Medulla oblongata (tissue), 1 donor: ENCODE measurements at regions not wholly inside any gene's neighbourhood (a gene's known extent, or its start where the extent isn't known, plus 50 kb on each side); places are given as distances from the start of the nearest gene placed in this dataset.
"Not testable (repeated sequence)": the region's sequence is repeated elsewhere in the genome, so short reads cannot be mapped to it uniquely, and the experiment has no call there.

Experiments used
- DNase-seq: peaks from one replicate; pipeline ENCODE4 v3.0.0-alpha.2; 2015; ENCODE audit errors: extremely low spot score

GRCh38 chr10:8776926-8777622 lies 722.6 kb downstream of the GATA3 start:
- no peak for DNase-seq

DNA sequence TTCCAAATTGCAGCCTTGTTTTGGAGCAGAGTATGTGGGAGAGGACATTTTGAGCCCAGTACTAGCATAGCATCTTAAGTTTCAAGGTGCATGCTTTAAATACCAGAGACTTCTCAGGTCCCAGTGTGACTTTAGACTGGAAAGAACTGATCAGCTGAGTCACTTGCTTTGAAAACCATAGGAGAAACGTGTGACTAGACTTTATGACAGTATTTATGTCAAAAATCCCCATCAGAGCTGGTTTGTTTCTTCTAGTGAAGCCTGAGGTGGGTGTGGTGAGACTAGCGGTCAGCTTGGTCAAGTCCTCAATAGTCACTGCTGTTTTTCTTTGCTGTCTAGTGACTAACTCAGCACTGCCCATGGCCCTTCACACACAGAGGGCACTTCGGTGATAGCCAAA lies 724.2 kb downstream of the GATA3 start:
- no peak for DNase-seq

DNA sequence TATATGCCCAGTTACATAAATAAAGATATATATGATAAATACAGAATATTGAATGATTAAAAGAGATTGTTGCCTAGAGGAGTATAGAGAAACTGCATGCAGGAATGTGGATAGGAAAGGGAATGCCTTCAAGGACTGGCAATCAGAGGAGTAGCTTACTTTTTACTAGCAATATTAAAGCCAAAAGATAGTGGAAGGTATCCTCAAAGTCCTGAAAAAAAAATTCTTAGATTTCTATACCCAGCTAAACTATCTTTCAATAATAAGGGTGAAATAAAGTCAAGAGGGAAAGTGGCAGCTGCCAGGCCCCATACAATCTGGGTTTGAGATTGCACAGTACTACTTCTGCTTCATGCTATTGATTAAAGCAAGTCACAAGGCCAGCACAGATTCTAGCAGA lies 733.2 kb downstream of the GATA3 start:
- DNase-seq: no peak

DNA sequence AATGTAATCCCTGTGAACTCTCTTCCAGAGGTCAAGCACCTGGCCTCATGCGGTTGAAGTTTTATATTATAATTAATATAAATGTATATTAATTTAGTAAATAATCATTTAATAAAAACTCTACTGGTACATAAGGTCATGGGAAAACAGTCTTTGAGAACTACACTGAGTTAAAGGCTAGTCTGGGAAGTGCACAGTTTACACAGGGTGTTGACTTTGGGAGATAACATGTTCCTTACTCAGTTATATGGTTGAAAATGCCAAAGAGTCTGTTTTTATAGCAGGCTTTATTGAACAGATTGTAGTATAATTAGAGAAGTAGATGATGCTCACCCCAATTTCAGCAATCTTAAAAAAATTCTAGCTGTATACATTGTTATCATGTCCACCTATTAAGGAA lies 735.9 kb downstream of the GATA3 start:
- no peak for DNase-seq

- no peak for DNase-seq
Observed at GRCh38 chr10:8794860-8795259, 740.4 kb downstream of the GATA3 start.

DNA sequence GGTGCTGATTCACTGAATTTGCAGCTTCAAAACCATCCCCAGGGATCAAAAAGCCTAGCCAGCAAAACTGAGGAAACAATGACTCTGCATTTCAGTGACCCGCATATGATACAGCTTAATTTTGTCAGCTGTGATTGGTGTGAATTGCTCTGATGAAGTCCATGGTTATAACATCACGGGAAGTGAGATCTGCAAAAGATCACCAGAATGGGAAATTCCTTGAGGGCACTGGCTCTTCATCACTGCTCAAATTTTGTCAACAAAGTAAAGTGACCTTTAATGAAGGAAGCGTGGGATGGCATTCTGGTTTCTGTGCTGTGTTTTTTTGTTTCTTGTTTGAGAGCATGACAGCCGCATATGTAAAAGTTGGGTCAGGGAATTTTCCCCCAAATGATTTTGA lies 745.9 kb downstream of the GATA3 start:
- DNase-seq: no peak

- no peak for DNase-seq
Observed at GRCh38 chr10:8803992-8804391, 749.5 kb downstream of the GATA3 start.

DNA sequence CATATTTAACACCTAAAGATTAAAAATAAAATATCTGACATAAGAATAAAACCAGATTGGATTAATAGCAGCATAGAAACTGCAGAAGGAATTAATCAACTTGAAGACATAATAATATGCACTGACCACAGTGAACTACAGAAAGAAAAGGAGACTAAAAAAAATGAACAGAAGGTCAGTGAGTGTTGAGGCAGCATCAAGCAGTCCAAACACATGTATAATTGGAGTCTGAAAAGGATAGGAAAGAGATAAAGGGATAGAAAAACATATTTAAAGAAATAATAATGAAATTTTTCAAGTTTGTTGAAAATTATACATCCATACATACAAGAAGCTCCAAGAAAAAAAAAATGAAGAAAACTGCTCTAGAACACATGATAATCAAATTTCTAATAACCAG lies 756.2 kb downstream of the GATA3 start:
- DNase-seq: no peak

- no peak for DNase-seq
Observed at GRCh38 chr10:8811201-8811600, 756.7 kb downstream of the GATA3 start.

GRCh38 chr10:8815969-8816368 lies 761.5 kb downstream of the GATA3 start:
- DNase-seq: no peak

DNA sequence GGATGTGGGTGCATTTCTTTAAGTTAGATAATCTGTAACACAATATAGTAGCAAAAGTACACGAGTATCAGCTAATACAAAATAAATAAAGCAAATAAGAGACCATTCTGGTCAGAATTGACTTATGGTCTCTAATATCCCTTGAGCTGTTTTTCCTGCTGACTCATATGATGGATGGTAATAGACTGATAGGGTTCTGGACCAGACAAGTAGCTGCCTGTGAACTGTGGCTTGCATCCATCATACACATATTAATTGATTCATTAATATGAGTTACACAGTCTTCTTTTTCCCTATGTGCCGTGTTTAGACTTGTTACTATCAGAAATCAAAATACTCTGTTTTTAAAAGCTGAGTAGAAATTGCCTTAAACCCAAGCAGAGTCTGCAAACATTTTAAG lies 762.8 kb downstream of the GATA3 start:
- DNase-seq: no peak

DNA sequence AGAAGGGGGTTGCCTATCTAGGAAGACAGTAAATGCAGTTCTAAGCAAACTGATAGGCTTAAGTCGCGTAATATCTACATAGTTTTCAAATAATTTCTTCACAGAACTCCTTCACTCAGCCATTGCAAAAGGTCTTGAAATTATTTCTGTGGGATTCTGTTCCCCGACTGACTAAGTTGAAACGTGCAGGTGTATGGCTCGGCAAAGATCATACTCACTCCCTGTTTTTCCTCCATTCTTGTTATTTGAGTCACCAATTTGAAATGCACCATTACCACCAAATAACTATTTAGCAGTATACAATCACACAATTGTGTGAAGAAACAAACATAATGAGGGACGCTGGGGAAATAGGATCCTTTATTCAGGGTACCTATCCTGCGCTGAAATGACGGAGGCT lies 771.1 kb downstream of the GATA3 start:
- no peak for DNase-seq

DNA sequence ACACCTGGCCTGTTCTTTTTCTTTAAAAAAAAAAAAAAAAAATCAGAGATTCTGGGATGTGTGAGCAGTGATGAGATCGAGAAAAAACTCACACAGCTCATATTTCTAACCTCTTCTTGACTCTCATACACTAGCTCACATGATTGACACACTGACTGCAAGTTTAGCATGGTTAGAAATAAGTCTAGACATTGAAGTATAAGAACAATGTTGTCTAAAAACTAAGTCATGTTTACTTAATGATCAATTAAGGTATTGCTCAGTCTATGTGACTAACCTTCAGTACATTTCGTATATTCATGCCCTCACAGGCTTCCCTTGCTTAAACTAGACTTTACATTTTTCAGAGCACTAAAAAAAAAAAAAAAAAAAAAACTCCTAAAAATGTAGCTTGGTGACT lies 775.1 kb downstream of the GATA3 start:
- no peak for DNase-seq

GRCh38 chr10:8830048-8830447 lies 775.6 kb downstream of the GATA3 start:
- no peak for DNase-seq

DNA sequence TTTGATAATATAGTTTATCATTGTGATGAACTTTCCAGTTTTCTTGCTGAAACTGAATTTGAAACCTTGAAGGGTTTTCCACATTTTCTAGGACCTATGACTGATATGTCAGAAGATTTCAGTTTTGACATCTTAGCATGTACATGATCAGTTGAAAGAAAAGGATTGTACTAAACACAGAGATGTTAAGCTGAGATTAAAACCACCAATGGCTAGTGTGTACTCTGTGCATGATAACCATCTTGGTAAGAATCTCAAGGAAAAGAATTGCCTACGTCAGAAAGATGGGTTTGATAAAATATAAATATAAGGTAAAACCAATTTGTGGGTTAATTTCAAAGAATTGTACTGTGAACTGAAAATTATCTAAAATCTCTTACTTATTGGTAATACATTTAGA lies 776.4 kb downstream of the GATA3 start:
- DNase-seq: no peak

DNA sequence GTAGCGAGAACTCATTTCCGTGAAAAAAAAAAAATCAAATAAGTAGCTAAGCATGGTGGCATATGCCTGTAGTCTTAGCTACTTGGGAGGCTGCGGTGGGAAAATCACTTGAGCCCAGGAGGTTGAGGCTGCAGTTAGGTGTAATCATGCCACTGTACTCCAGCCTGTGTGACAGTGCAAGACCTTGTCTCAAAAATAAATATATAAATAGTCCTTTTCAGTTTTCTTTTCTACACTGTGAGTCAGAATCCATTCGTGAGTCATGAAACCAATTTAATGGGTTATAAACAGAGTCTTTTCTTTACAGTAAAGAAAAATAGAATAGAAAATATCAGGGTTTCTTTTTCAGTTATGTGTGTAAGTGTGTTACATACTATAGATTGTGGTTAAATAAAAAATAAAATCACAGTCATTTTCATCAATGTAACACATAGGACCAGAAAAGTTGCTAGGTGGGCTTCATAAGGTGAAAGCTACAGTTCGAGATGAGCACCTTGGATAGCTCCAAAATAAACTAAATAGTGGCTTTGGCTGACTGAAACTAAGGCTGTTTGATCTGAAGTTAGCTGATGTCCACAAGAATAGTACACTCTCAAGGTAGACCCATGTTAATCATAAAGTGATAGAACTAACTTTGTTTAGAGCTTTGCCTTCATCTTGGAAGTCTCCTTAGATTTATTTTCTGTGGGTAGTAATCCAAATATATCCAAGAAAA lies 781.1 kb downstream of the GATA3 start:
- no peak for DNase-seq

DNA sequence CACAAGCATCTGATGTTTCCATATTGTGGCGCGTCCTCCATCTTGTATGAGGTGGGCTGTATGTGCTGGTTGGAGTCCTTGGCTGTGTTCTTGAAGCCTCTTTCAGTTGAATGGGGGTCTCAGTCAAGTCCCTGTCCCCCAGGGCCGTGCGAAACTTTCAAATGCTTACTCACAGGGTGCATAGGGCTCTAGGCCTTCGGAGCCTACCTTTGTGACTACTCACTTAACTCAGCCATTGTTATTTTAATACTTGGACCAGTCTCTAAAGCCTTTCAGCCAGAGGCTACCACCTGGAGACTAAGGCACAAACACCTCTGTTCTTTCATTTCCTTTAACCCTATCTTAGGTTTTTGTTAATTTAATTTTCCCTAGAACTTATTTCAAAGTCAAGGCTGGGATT lies 785.9 kb downstream of the GATA3 start:
- DNase-seq: no peak

DNA sequence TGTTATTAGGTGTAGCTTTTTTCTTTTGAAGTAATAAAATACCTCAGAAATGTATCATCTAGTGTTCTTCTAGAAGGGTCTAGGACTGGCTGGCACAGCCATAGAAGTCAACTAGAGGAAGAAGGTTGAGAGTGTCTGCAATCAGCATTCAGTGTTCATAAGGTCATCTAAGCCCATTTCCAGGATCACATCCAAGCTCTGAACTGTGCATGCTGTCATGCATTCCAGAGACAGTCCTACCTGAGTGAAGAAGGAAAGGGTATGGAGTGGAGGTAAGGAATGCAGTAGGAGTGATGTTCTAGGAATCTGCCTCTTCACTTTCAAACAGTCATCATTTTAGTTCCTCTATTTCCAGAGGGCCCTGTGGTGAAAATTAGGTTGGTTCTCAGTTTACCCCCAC lies 789.7 kb downstream of the GATA3 start:
- no peak for DNase-seq

GRCh38 chr10:8852546-8852945 lies 798.1 kb downstream of the GATA3 start:
- DNase-seq: no peak

GRCh38 chr10:8853048-8853447 lies 798.6 kb downstream of the GATA3 start:
- no peak for DNase-seq

DNA sequence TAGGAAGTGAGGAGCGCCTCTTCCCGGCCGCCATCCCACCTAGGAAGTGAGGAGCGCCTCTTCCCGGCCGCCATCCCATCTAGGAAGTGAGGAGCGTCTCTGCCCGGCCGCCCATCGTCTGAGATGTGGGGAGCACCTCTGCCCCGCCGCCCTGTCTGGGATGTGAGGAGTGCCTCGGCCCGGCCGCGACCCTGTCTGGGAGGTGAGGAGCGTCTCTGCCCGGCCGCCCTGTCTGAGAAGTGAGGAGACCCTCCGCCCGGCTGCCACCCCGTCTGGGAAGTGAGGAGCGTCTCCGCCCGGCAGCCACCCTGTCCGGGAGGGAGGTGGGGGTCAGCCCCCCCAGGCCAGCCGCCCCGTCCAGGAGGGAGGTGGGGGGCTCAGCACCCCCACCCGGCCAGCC lies 814.4 kb downstream of the GATA3 start:
- not testable (repeated sequence) for DNase-seq

GRCh38 chr10:8873310-8873709 lies 818.8 kb downstream of the GATA3 start:
- DNase-seq: no peak

DNA sequence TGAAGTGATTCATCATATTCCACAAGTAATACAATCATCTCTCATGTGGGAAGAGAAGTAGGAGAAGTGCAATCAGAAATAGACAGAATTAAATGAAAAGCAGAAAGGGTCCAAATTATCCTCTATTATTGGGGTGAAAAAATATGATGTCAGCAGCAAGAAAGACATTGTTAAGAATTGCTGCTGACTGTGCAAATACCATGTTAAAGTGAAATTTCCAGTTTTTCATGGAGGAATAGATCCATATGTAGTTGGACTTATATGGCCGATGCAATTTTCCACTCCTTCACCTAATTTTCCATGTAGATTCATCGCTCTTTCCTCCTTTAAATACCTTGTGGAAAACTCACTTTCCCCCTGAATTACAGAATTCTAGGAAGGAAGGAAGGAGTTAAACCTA lies 819.8 kb downstream of the GATA3 start:
- no peak for DNase-seq

DNA sequence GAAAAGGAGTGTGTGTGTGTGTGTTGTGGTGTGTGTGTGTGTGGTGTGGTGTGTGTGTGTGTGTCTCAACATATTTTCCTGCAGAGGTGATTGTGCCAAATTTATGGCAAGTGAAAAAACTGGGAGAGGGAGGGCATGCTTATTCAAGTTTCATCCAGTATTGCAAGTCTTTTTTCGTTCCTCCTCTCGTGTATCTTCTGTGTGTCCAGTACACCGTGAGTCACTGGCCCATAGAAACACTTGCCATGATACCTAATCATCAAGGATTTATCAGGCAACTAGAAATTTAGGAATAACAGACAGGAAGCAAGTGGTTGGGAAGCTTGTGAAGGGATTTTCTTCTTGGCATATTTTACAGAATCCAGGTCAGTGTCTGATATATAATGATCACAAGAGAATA lies 820.5 kb downstream of the GATA3 start:
- no peak for DNase-seq
